HG03558 (cell line): ENCODE measurements at regions not wholly inside any gene's neighbourhood (a gene's known extent, or its start where the extent isn't known, plus 50 kb on each side); places are given as distances from the start of the nearest gene placed in this dataset.
A peak's percentile ranks its signal among the peaks of the same experiment; 100 is the strongest.

Source experiments
- ATAC-seq: cut with Tn5 transposase; IDR thresholded peaks from one replicate; pipeline ENCODE4 v1.9.1; 2021; ENCODE audit warnings: moderate number of reproducible peaks; ENCODE audit not compliant: unreplicated experiment; ENCODE audit errors: extremely low read depth

GRCh38 chr2:207285473-207285815, 119.7 kb upstream of the KLF7 start:
- no peak for ATAC-seq

- ATAC-seq, result no peak
Observed at GRCh38 chr2:207286106-207286505, 120.4 kb upstream of the KLF7 start.

- ATAC-seq, result no peak
Observed at GRCh38 chr2:207288628-207289027, 122.9 kb upstream of the KLF7 start.

DNA sequence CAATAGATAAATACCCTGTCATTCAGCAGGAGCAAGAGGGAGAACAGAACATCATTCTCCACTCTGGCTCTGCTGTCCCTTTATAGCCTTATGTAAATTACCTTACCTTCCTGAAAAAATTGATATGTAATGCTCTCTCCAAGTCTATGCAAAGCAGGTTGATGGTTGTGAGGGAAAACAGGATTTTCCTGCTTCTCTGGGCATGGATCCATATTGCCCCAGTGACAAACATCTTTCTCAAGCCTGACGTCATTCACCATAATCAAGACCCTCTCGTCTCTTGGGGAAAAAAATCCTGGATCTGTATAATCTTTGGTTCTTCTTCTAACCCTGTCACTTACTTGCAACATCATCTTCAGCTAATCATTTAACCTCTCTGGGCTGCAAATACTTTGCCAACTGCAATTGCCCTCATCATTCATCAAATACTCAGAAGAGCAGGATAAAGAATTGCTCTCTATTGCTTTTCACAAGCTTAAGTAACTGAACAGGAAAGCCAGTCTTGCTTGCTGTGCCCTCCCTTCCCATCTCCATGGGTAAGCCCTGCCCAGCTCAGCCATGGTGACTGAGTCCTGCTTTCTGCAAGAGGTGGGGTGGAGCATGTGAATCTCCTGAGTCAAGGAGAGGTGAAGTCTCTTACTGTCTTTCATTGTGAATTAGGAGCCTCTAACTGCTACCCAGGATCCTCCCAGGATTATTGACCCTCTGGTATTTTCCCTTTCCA, 123.7 kb upstream of the KLF7 start:
- ATAC-seq, result no peak

DNA sequence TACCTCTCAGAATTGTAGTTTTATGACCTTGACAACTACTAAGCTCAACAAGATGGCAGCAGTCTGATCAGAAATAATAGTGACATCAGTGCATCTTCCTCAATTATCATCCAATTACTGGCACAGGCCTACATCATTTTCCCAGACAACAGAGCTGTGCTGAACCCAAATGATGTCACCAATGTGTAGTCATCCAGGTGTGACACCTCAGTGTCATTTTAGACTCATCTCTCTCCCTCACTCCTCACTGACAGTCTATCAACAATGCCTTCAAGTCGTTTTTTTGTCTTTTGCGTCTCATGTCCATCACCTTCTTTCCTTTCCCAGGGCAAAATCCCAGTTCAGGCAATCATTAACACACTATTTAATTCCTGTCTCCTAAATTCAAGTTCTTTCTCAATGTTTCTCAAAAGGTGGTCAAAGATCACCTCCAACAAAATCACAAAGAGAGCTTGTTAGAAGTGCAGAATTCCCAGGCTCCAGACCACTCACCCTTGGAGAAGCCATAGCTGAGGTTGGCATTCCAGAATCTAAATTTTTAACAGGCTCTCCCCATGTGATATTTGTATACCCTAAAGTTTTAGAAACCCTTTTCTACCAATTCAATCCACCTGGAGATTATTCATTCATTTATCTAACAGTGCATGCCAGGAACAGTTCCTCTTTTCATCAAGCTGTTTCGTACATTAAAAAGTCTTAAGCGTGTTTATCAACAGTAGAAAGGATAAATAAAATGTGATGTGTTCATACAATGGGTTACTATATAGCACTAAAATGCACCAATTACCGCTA, 125.3 kb upstream of the KLF7 start:
- no peak for ATAC-seq

- no peak for ATAC-seq
Observed at GRCh38 chr2:207291625-207292252, 126.0 kb upstream of the KLF7 start.

DNA sequence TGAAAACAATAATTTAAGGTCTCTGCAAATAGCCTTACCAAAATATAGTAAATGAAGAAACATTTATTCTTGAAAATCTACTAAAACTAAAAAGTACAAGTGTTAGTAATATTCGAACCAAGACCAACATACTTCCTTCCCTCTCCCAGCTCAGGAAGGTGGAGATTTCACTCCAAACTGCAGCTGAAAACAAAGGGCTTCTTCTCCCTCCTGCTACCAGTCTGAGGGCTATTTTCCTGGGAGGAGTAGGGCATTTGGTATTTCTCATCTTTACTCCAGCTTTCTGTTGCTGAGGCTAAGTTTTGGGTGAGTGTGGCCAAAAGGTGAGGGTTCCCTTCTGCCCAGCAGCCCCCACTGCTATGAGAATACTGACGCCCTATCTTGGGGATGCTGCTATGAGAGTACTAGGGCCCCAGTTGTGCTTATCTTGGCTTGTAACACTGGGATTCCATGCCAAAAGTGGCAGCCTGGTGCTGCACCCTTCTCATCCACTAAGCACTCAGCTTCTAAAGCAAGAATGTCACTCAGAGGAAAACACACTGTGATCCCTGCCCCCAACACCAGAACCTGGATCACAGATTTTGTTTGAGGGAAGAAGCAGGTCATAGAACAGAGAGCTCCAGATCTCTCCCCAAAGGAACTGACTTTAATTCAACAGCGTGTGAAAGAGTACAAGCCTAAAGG, 130.7 kb upstream of the KLF7 start:
- ATAC-seq, result no peak

DNA sequence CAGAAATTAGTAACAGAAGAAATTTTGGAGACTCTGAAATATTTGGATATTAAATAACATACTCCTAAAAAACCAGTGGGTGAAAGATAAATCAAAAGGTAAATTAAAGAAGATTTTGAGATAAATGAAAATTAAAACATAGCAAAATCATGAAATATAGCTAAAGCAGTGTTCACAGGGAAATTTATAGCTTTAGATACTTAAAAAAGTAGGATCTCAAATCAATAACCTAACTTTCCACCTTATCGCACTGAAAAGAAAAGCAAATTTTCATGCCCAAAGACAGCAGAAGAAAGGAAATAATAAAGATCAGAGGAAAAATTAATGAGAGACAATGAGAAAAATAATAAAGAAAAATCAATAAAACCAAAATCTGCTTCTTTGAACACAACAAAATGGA, 135.1 kb upstream of the KLF7 start:
- no peak for ATAC-seq

- ATAC-seq, result no peak
Observed at GRCh38 chr2:207304761-207305160, 139.0 kb upstream of the KLF7 start.

GRCh38 chr2:207308519-207309224, 142.9 kb upstream of the KLF7 start:
- no peak for ATAC-seq

DNA sequence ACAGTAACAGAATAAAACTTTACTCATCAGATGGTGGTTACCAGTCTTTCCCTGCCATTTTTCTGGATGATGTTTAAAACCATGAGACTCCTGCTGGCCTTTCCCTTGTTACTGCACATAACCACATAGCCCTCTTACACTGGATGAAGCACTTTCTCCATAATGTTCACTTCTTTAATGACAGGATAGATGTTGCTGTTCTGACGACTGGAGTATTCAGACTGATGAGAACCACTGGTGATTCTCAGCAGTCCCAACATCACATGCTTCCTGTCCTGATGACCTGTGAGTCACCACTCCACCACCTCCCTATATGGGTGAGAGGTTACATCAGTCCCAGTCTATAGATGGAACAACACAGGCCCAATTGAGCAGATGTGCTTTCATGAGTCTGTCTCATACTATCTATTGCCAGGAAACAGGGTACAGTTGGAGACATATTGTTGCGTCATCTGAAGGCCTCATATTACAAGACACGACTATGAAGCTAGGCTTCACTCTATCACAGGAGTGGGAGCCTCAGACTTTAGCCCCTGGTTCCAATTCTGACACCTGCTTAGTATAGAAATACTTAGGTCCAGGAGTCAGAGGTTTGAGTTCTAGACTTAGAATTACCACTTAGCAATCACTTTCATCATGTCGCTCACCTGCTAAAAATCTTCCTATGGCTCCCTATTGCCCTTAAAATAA, 145.7 kb upstream of the KLF7 start:
- peak; percentile 92 for ATAC-seq

- ATAC-seq, result no peak
Observed at GRCh38 chr2:207312006-207312356, 146.2 kb upstream of the KLF7 start.

- ATAC-seq, result no peak
Observed at GRCh38 chr2:207313947-207314346, 148.2 kb upstream of the KLF7 start.

DNA sequence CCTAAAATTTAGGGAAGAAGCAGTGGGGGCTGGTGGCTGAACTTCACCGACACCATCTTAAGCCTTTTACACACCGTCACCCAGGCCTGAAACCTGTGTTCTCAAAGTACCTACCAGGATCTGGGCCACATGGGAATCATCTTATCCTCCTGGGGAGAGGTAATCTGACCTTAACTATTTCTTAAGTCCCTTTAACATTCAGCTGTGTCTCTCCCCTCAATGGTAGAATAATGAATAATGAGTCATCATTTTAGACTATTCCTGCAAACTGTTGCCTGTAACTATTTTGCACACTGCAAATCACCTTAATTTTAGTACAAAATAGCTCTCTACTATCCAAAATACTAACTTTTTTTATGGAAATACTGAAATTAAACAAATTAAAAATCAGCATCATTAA, 149.4 kb upstream of the KLF7 start:
- no peak for ATAC-seq

GRCh38 chr2:207316484-207316883, 150.7 kb upstream of the KLF7 start:
- ATAC-seq, result no peak

- ATAC-seq, result no peak
Observed at GRCh38 chr2:207316906-207317305, 151.2 kb upstream of the KLF7 start.

DNA sequence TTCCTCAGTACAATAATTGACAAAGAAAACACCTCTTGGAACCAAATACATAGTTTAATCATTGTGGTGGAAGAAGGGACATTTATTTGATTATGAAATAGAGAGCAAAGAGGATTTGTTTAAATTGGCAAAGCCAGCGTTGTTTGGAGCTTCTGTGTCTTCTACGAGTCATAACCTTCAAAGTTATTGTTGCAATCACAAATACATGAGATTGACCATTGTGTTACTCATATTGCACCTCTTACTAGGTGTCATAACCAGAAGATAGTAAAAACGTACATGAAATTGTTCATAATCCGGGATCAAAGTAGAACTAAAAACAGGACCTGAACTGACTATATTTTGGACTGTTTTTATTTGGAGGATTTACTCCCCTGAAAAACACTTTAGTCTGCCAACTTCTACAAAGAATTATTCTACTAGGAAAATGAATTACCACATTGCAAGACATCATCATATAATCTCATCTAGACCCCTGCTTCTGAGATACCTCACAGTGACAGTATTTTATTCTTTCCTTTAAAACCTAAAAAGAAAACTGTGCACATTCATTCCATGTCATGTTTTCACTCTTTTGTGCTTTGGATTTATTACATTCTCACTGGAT, 151.7 kb upstream of the KLF7 start:
- ATAC-seq, result no peak

DNA sequence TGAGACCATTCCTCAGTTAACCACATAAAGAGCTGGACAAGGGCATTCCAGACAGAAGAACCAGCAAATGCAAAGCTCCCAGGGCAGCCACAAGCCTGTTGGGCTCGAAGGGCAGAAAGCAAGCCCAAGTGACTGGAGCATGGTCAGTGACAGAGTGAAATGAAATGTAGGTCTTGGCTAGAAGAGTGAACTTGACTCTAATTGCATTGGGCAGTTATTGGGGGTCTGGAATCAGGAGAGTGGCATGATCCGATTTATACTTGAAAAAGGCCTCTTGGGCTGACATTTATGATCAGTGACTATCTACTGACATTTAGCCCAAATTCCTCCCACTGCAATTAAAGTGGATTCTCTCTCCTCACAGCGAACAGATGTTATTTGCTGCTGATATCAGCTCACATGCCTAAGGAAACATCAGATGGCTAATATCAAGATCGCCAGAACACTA, 152.5 kb upstream of the KLF7 start:
- ATAC-seq, result no peak

GRCh38 chr2:207319316-207319715, 153.6 kb upstream of the KLF7 start:
- no peak for ATAC-seq
